HEK293 (cell line): ENCODE measurements at regions not wholly inside any gene's neighbourhood (a gene's known extent, or its start where the extent isn't known, plus 50 kb on each side); places are given as distances from the start of the nearest gene placed in this dataset.

Experiments used
- BCL11A ChIP-seq: fragments of 450-650 bp; formaldehyde crosslinking; IDR thresholded peaks from 2 replicates; pipeline ENCODE4 v1.5.1; 2016; ENCODE audit warnings: low read depth, missing biosample characterization, missing genetic modification characterization
- SETDB1 ChIP-seq: IDR thresholded peaks from one replicate; pipeline ENCODE4 v1.6.1; 2017; ENCODE audit warnings: mild to moderate bottlenecking, low read length, moderate library complexity, mixed read lengths; ENCODE audit not compliant: insufficient read length
- ZBTB1 ChIP-seq: fragments of 450-650 bp; formaldehyde crosslinking; IDR thresholded peaks from 2 replicates; pipeline ENCODE4 v1.5.1; 2016; ENCODE audit warnings: missing biosample characterization, missing genetic modification characterization
- ZBTB21 ChIP-seq: fragments of 450-650 bp; formaldehyde crosslinking; IDR thresholded peaks from 2 replicates; pipeline ENCODE4 v1.5.1; 2017; ENCODE audit warnings: missing biosample characterization, missing genetic modification characterization
- ZNF274 ChIP-seq, 2 experiments: fragments of 200-500 bp in 1 of 2; fragments of 450-650 bp in 1 of 2; sonication (Bioruptor generic) in 1 of 2; formaldehyde crosslinking in 1 of 2; IDR thresholded peaks; 2 replicates each; pipeline versions ENCODE4 v1.5.1 to v1.6.1; 2014 to 2016; ENCODE audit warnings: borderline replicate concordance in 1 of 2, inconsistent platforms in 1 of 2, low read length in 1 of 2, missing biosample characterization in 1 of 2, missing genetic modification characterization in 1 of 2
- ZNF324 ChIP-seq: fragments of 450-650 bp; formaldehyde crosslinking; IDR thresholded peaks from 2 replicates; pipeline ENCODE4 v1.5.1; 2016; ENCODE audit warnings: missing biosample characterization, missing genetic modification characterization
- ZNF37A ChIP-seq: fragments of 450-650 bp; IDR thresholded peaks from 2 replicates; pipeline ENCODE4 v1.5.1; 2018; ENCODE audit warnings: missing biosample characterization, missing genetic modification characterization
- TF ChIP-seq, protein P1 (sequence below): fragments of 450-650 bp; formaldehyde crosslinking; IDR thresholded peaks from 2 replicates; pipeline ENCODE4 v1.5.1; 2016; ENCODE audit warnings: missing biosample characterization, missing genetic modification characterization
- TF ChIP-seq, protein P2 (sequence below): fragments of 450-650 bp; formaldehyde crosslinking; IDR thresholded peaks from 2 replicates; pipeline ENCODE4 v1.5.1; 2016; ENCODE audit warnings: missing biosample characterization, missing genetic modification characterization
- TF ChIP-seq, protein P3 (sequence below): fragments of 450-650 bp; IDR thresholded peaks from 2 replicates; pipeline ENCODE4 v1.5.1; 2018; ENCODE audit warnings: missing biosample characterization, mild to moderate bottlenecking, missing genetic modification characterization

DNA sequence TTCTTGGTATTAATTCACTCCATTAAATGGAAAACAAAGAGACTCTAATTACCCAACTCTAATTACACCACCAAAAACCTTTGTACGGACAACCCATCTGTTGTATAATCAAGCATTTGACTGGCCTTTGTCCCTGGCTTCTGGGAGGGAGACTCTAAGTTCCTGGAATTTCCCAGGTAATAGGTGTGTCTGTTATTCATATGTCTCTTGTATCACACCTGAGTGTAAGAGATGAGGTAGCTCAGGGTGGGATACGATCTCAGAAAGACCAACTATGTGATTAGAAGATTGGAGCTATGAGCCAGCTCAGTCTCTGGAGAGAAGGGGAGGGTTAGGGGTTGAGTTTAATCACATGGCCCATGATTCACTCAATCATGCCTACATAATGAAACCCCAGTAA is 94.7 kb upstream of the PLXNC1 start:
- TF ChIP-seq, protein P1, sequence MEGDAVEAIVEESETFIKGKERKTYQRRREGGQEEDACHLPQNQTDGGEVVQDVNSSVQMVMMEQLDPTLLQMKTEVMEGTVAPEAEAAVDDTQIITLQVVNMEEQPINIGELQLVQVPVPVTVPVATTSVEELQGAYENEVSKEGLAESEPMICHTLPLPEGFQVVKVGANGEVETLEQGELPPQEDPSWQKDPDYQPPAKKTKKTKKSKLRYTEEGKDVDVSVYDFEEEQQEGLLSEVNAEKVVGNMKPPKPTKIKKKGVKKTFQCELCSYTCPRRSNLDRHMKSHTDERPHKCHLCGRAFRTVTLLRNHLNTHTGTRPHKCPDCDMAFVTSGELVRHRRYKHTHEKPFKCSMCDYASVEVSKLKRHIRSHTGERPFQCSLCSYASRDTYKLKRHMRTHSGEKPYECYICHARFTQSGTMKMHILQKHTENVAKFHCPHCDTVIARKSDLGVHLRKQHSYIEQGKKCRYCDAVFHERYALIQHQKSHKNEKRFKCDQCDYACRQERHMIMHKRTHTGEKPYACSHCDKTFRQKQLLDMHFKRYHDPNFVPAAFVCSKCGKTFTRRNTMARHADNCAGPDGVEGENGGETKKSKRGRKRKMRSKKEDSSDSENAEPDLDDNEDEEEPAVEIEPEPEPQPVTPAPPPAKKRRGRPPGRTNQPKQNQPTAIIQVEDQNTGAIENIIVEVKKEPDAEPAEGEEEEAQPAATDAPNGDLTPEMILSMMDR (tag by site-specific recombination): no peak
- TF ChIP-seq ZNF324 (no peak), ZNF274 (IDR thresholded peaks at IDR 0.05; ENCODE audit: low read length) (no peak), ZNF274 (tag by site-specific recombination; IDR thresholded peaks at IDR 0.05; ENCODE audit: borderline replicate concordance) (no peak), SETDB1 (no peak), ZBTB1 (tag by site-specific recombination) (no peak), ZNF37A (tag by site-specific recombination) (no peak), BCL11A (tag by site-specific recombination) (no peak), ZBTB21 (tag by site-specific recombination) (no peak)
- TF ChIP-seq, protein P2, sequence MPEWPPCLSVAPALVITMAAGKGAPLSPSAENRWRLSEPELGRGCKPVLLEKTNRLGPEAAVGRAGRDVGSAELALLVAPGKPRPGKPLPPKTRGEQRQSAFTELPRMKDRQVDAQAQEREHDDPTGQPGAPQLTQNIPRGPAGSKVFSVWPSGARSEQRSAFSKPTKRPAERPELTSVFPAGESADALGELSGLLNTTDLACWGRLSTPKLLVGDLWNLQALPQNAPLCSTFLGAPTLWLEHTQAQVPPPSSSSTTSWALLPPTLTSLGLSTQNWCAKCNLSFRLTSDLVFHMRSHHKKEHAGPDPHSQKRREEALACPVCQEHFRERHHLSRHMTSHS: no peak
- TF ChIP-seq, protein P3, sequence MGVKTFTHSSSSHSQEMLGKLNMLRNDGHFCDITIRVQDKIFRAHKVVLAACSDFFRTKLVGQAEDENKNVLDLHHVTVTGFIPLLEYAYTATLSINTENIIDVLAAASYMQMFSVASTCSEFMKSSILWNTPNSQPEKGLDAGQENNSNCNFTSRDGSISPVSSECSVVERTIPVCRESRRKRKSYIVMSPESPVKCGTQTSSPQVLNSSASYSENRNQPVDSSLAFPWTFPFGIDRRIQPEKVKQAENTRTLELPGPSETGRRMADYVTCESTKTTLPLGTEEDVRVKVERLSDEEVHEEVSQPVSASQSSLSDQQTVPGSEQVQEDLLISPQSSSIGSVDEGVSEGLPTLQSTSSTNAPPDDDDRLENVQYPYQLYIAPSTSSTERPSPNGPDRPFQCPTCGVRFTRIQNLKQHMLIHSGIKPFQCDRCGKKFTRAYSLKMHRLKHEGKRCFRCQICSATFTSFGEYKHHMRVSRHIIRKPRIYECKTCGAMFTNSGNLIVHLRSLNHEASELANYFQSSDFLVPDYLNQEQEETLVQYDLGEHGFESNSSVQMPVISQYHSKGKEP (tag by site-specific recombination): no peak
